HL-60 (cell line): ENCODE measurements at regions not wholly inside any gene's neighbourhood (a gene's known extent, or its start where the extent isn't known, plus 50 kb on each side); places are given as distances from the start of the nearest gene placed in this dataset.

Experiments used
- DNase-seq, 2 experiments: peaks; one replicate each; pipeline ENCODE4 v3.0.0-alpha.2; 2010 to 2020; ENCODE audit warnings: low read depth in 1 of 2, low spot score in 1 of 2
- H3K27ac ChIP-seq: fragments of 250-450 bp; sonication (Bioruptor Pico); replicated peaks from 2 replicates; pipeline ENCODE4 v1.5.1; 2020; ENCODE audit warnings: mild to moderate bottlenecking, moderate library complexity
- H3K27me3 ChIP-seq: fragments of 250-450 bp; sonication (Bioruptor Pico); 2 replicates; pipeline ENCODE4 v1.5.1; 2021; ENCODE audit warnings: mild to moderate bottlenecking, moderate library complexity; ENCODE audit not compliant: insufficient read depth, poor library complexity, severe bottlenecking
- H3K4me3 ChIP-seq: replicated peaks from 2 replicates; pipeline ENCODE4 v1.5.1; 2011; ENCODE audit warnings: mild to moderate bottlenecking, control low read depth, low read length; ENCODE audit not compliant: insufficient read depth
- GABPA ChIP-seq: IDR thresholded peaks from 2 replicates; pipeline ENCODE4 v1.6.1; 2012; ENCODE audit warnings: low read depth
- POLR2AphosphoS5 ChIP-seq: IDR thresholded peaks from 2 replicates; pipeline ENCODE4 v1.6.1; 2012; ENCODE audit warnings: low read depth
- REST ChIP-seq: IDR thresholded peaks from 2 replicates; pipeline ENCODE4 v1.6.1; 2012; ENCODE audit warnings: low read depth; ENCODE audit not compliant: insufficient replicate concordance
- SPI1 ChIP-seq: IDR thresholded peaks from 2 replicates; pipeline ENCODE4 v1.6.1; 2012; ENCODE audit warnings: low read depth, mild to moderate bottlenecking, borderline replicate concordance
- TF ChIP-seq, protein P1 (sequence below): IDR thresholded peaks from one replicate; pipeline ENCODE4 v1.5.1; 2011; ENCODE audit warnings: low read length, control low read depth, inconsistent platforms; ENCODE audit not compliant: insufficient read depth

DNA sequence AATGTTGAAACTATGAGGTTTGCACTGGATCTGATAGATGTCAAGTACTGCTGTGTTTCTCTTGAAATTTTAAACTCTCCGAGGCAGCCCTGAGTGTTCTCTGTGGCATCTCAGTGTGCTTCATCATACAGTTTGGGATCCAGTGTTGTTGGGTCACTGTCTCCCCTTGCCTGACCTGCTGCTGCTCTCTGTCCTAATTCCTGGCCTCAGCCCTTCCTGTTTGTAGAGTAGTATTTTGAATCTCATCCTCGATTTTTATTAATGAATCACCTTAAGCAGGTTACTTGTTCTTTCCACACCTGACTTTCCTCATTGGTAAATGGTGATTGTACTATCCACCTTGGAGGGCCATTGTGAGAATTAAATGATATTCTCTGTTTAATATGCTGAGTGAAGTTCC, 70.7 kb upstream of the PAX6 start:
- TF ChIP-seq REST (no peak), GABPA (no peak), SPI1 (no peak)
- TF ChIP-seq, protein P1, sequence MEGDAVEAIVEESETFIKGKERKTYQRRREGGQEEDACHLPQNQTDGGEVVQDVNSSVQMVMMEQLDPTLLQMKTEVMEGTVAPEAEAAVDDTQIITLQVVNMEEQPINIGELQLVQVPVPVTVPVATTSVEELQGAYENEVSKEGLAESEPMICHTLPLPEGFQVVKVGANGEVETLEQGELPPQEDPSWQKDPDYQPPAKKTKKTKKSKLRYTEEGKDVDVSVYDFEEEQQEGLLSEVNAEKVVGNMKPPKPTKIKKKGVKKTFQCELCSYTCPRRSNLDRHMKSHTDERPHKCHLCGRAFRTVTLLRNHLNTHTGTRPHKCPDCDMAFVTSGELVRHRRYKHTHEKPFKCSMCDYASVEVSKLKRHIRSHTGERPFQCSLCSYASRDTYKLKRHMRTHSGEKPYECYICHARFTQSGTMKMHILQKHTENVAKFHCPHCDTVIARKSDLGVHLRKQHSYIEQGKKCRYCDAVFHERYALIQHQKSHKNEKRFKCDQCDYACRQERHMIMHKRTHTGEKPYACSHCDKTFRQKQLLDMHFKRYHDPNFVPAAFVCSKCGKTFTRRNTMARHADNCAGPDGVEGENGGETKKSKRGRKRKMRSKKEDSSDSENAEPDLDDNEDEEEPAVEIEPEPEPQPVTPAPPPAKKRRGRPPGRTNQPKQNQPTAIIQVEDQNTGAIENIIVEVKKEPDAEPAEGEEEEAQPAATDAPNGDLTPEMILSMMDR, result no peak
- Histone ChIP-seq H3K27me3 (no peaks in the 10 kb centered on the region), H3K4me3 (no peak overlapping the region), H3K27ac (no peak overlapping the region)
- no peak for DNase-seq

GRCh38 chr11:31879681-31880080, 68.6 kb upstream of the PAX6 start:
- H3K4me3 ChIP-seq, result no peak overlapping the region
- no peak for DNase-seq
- peaks cover 2% of the 10 kb centered on the region for H3K27me3 ChIP-seq
- TF ChIP-seq SPI1, result no peak
- TF ChIP-seq REST, result no peak
- no peak for TF ChIP-seq GABPA
- no peak for TF ChIP-seq POLR2AphosphoS5
- TF ChIP-seq, protein P1, result no peak
- no peak overlapping the region for H3K27ac ChIP-seq

- no peak for DNase-seq
- TF ChIP-seq, protein P1, result no peak
- no peak for TF ChIP-seq REST
- TF ChIP-seq GABPA, result no peak
- TF ChIP-seq POLR2AphosphoS5, result no peak
- TF ChIP-seq SPI1, result no peak
- Histone ChIP-seq H3K4me3 (no peak overlapping the region), H3K27me3 (peaks cover 2% of the 10 kb centered on the region), H3K27ac (no peak overlapping the region)
Measured at GRCh38 chr11:31877863-31878262, 66.7 kb upstream of the PAX6 start.
